Hepatocyte (in vitro differentiated cells): ENCODE measurements at regions not wholly inside any gene's neighbourhood (a gene's known extent, or its start where the extent isn't known, plus 50 kb on each side); places are given as distances from the start of the nearest gene placed in this dataset.

Source experiments
- DNase-seq: peaks from one replicate; pipeline ENCODE4 v3.0.0-alpha.2; 2016; ENCODE audit warnings: low spot score
- H2AFZ ChIP-seq: fragments of 200-600 bp; sonication (generic); 2 replicates; pipeline ENCODE4 v1.6.0; 2016; ENCODE audit warnings: antibody characterized with exemption, mild to moderate bottlenecking
- H3K27ac ChIP-seq: fragments of 200-600 bp; sonication (generic); 2 replicates; pipeline ENCODE4 v1.5.1; 2016; ENCODE audit warnings: mild to moderate bottlenecking
- H3K27me3 ChIP-seq: fragments of 200-600 bp; sonication (generic); 2 replicates; pipeline ENCODE4 v1.6.1; 2016
- H3K36me3 ChIP-seq: fragments of 200-600 bp; sonication (generic); replicated peaks from 2 replicates; pipeline ENCODE4 v1.5.1; 2016; ENCODE audit warnings: low read depth; ENCODE audit not compliant: insufficient read depth
- H3K4me1 ChIP-seq: fragments of 200-600 bp; sonication (generic); 2 replicates; pipeline ENCODE4 v1.5.1; 2016; ENCODE audit warnings: mild to moderate bottlenecking, moderate library complexity; ENCODE audit not compliant: insufficient read depth
- H3K4me2 ChIP-seq: fragments of 200-600 bp; sonication (generic); 2 replicates; pipeline ENCODE4 v1.6.0; 2016
- H3K4me3 ChIP-seq: fragments of 200-600 bp; sonication (generic); 2 replicates; pipeline ENCODE4 v1.5.1; 2016; ENCODE audit warnings: mild to moderate bottlenecking
- H3K79me2 ChIP-seq: fragments of 200-600 bp; sonication (generic); 2 replicates; pipeline ENCODE4 v1.6.0; 2017; ENCODE audit warnings: mild to moderate bottlenecking
- H3K9me2 ChIP-seq: fragments of 200-600 bp; sonication (generic); replicated peaks from 2 replicates; pipeline ENCODE4 v1.6.0; 2017; ENCODE audit warnings: mild to moderate bottlenecking; ENCODE audit not compliant: insufficient read depth
- H3K9me3 ChIP-seq: fragments of 200-600 bp; sonication (generic); 2 replicates; pipeline ENCODE4 v1.5.1; 2016; ENCODE audit warnings: low read depth, mild to moderate bottlenecking
- H4K20me1 ChIP-seq: fragments of 200-600 bp; sonication (generic); 2 replicates; pipeline ENCODE4 v1.6.0; 2016; ENCODE audit warnings: mild to moderate bottlenecking; ENCODE audit not compliant: insufficient read depth, poor library complexity, severe bottlenecking
- EZH2 ChIP-seq: fragments of 200-600 bp; sonication (generic); IDR thresholded peaks from 2 replicates; pipeline ENCODE4 v1.6.1; 2016; ENCODE audit warnings: antibody characterized with exemption, mild to moderate bottlenecking, borderline replicate concordance
- EZH2phosphoT487 ChIP-seq: fragments of 200-600 bp; sonication (generic); IDR thresholded peaks from one replicate; pipeline ENCODE4 v1.6.1; 2018; ENCODE audit warnings: antibody characterized with exemption, mild to moderate bottlenecking, low read depth, moderate library complexity; ENCODE audit not compliant: unreplicated experiment, severe bottlenecking
- WGBS: methylation state at CpG from one replicate; pipeline ENCODE4 v1.1.6; 2016; ENCODE audit warnings: low lambda C conversion rate; ENCODE audit errors: missing lambda C conversion rate; 5-methylcytosine and 5-hydroxymethylcytosine counted together
- TF ChIP-seq, protein P1 (sequence below): fragments of 200-600 bp; sonication (generic); IDR thresholded peaks from 2 replicates; pipeline ENCODE4 v1.5.1; 2016; ENCODE audit warnings: antibody characterized with exemption, mild to moderate bottlenecking; ENCODE audit not compliant: poor library complexity

DNA sequence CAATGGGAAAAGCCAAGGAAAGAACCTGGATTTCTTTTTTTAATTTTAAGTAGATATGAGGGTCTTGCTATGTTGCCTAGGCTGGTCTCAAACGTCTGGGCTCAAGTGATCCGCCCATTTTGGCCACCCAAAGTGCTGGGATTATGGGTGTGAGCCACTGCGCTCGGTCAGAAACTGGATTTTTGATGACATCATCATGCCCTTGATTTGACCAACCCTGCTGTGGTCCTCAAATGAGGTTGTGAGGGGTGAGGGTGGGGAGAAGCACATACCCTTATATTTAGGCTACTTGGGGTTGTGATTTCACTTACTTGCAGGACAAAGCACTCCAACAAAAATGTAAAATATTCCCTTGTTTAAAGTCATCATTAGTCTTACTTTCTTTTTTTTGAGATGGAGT, 70.4 kb downstream of the C3orf38 start:
- H2AFZ ChIP-seq: no peak overlapping the region
- H3K4me1 ChIP-seq: no peaks in the 10 kb centered on the region
- no peaks in the 10 kb centered on the region for H3K9me3 ChIP-seq
- no peaks in the 10 kb centered on the region for H3K79me2 ChIP-seq
- TF ChIP-seq EZH2phosphoT487: no peak
- TF ChIP-seq EZH2: no peak
- TF ChIP-seq, protein P1, sequence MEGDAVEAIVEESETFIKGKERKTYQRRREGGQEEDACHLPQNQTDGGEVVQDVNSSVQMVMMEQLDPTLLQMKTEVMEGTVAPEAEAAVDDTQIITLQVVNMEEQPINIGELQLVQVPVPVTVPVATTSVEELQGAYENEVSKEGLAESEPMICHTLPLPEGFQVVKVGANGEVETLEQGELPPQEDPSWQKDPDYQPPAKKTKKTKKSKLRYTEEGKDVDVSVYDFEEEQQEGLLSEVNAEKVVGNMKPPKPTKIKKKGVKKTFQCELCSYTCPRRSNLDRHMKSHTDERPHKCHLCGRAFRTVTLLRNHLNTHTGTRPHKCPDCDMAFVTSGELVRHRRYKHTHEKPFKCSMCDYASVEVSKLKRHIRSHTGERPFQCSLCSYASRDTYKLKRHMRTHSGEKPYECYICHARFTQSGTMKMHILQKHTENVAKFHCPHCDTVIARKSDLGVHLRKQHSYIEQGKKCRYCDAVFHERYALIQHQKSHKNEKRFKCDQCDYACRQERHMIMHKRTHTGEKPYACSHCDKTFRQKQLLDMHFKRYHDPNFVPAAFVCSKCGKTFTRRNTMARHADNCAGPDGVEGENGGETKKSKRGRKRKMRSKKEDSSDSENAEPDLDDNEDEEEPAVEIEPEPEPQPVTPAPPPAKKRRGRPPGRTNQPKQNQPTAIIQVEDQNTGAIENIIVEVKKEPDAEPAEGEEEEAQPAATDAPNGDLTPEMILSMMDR: no peak
- no peak overlapping the region for H3K27ac ChIP-seq
- H3K4me2 ChIP-seq: no peak overlapping the region
- WGBS: 72% methylated on average over 4 of the region's 4 CpGs
- H3K27me3 ChIP-seq: no peaks in the 10 kb centered on the region
- no peaks in the 10 kb centered on the region for H3K9me2 ChIP-seq
- H3K4me3 ChIP-seq: no peak overlapping the region
- no peaks in the 10 kb centered on the region for H4K20me1 ChIP-seq
- DNase-seq: no peak
- no peaks in the 10 kb centered on the region for H3K36me3 ChIP-seq

DNA sequence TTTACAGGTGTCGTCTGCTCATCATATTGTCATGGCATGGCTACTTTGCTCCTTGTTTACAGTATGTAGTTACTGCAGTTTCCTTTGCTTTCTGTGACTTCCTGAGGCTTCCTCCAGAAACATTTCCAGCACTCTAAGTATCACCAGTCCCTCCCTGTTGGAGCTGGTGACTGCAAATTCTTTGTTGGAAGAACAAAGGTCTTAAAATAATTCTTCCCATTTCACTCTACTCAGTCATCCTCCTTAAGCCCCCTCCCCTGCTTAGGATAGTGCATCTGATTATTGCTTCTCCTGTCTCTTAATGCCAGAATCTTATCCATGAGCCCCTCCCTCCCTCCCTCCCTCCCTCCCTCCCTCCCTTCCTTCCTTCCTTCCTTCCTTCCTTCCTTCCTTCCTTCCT, 72.0 kb downstream of the C3orf38 start:
- no peak for DNase-seq
- H2AFZ ChIP-seq: no peak overlapping the region
- H3K4me2 ChIP-seq: no peak overlapping the region
- no peaks in the 10 kb centered on the region for H3K27me3 ChIP-seq
- no peaks in the 10 kb centered on the region for H4K20me1 ChIP-seq
- H3K36me3 ChIP-seq: no peaks in the 10 kb centered on the region
- TF ChIP-seq, protein P1: no peak
- TF ChIP-seq EZH2 (no peak), EZH2phosphoT487 (no peak)
- 74% methylated on average over 1 of the region's 1 CpG for WGBS
- H3K4me3 ChIP-seq: no peak overlapping the region
- H3K27ac ChIP-seq: no peak overlapping the region
- no peaks in the 10 kb centered on the region for H3K79me2 ChIP-seq
- H3K9me2 ChIP-seq: no peaks in the 10 kb centered on the region
- no peaks in the 10 kb centered on the region for H3K9me3 ChIP-seq
- H3K4me1 ChIP-seq: no peaks in the 10 kb centered on the region

DNA sequence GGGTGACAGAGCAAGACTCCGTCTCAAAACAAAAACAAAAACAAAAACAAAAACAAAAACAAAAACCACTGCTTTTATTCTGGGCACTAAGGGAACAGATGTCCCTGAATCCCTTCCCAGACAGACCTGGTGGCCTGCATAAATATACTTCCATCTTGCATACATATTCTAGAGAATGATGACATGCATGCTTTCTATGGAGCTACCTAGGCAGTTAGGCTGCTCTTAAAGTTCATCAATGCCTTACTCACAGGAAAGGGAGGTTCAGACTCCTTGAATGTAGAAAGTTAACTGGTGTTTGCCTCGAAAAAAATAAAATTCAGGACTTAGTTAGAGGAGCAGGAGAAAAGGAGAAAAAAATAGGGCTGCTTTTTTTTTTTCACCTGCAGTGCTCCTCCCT, 72.6 kb downstream of the C3orf38 start:
- no peaks in the 10 kb centered on the region for H3K9me3 ChIP-seq
- H2AFZ ChIP-seq: no peak overlapping the region
- H3K27me3 ChIP-seq: no peaks in the 10 kb centered on the region
- no peak overlapping the region for H3K4me2 ChIP-seq
- no peaks in the 10 kb centered on the region for H4K20me1 ChIP-seq
- no peak overlapping the region for H3K4me3 ChIP-seq
- TF ChIP-seq, protein P1: no peak
- TF ChIP-seq EZH2 (no peak), EZH2phosphoT487 (no peak)
- no peak for DNase-seq
- WGBS: 90% methylated on average over 2 of the region's 2 CpGs
- no peaks in the 10 kb centered on the region for H3K79me2 ChIP-seq
- H3K4me1 ChIP-seq: no peaks in the 10 kb centered on the region
- H3K27ac ChIP-seq: no peak overlapping the region
- H3K36me3 ChIP-seq: no peaks in the 10 kb centered on the region
- no peaks in the 10 kb centered on the region for H3K9me2 ChIP-seq
